Fibroblast of villous mesenchyme (primary cell): ENCODE measurements at regions not wholly inside any gene's neighbourhood (a gene's known extent, or its start where the extent isn't known, plus 50 kb on each side); places are given as distances from the start of the nearest gene placed in this dataset.

Experiments
- DNase-seq: peaks from one replicate; pipeline ENCODE4 v3.0.0-alpha.2; 2010; ENCODE audit warnings: low read depth
- H3K4me3 ChIP-seq: 2 replicates; pipeline ENCODE4 v1.5.1; 2011; ENCODE audit warnings: low read depth, mild to moderate bottlenecking, low read length
- TF ChIP-seq, protein P1 (sequence below): IDR thresholded peaks from 2 replicates; pipeline ENCODE4 v1.5.1; 2012; ENCODE audit warnings: low read depth, mild to moderate bottlenecking, low read length; ENCODE audit not compliant: insufficient read depth

DNA sequence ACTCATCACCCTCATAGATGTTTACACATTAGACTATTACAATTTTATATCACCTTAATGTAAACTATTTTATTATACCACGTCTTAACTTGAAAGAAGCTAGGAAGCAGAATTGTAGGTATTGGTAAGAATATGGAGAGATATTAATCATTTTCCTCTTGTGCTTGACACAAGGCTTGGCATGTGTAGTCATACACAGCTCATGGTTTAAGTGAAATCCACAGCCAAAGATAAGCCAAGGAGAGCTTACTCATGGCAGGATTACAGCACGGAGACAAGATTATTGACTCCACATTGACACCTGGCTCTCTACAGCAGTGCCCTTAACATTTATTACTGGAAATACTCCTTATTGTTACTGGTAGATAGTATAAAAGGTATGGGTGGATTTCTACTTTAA lies 68.4 kb upstream of the ADGRL4 start:
- H3K4me3 ChIP-seq: no peak overlapping the region
- no peak for DNase-seq
- TF ChIP-seq, protein P1, sequence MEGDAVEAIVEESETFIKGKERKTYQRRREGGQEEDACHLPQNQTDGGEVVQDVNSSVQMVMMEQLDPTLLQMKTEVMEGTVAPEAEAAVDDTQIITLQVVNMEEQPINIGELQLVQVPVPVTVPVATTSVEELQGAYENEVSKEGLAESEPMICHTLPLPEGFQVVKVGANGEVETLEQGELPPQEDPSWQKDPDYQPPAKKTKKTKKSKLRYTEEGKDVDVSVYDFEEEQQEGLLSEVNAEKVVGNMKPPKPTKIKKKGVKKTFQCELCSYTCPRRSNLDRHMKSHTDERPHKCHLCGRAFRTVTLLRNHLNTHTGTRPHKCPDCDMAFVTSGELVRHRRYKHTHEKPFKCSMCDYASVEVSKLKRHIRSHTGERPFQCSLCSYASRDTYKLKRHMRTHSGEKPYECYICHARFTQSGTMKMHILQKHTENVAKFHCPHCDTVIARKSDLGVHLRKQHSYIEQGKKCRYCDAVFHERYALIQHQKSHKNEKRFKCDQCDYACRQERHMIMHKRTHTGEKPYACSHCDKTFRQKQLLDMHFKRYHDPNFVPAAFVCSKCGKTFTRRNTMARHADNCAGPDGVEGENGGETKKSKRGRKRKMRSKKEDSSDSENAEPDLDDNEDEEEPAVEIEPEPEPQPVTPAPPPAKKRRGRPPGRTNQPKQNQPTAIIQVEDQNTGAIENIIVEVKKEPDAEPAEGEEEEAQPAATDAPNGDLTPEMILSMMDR: no peak

DNA sequence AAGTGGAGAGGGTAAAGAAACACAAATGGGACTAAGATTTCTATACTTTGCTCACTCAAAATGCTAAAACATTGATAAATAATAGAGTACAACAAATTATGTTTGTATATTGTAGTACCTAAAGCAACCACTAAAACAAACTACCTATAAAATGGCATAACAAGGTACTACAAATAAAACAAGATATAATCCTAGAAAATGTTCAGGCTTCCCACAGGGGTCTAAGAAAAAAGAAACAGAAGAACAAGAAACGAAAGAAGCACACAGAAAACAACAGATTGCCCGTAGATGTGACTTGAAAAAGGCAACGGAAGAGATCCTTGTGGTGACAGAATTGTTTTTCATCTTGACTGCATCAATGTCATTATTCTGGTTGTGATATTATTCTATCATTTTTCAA lies 63.3 kb upstream of the ADGRL4 start:
- TF ChIP-seq, protein P1: no peak
- DNase-seq: no peak

DNA sequence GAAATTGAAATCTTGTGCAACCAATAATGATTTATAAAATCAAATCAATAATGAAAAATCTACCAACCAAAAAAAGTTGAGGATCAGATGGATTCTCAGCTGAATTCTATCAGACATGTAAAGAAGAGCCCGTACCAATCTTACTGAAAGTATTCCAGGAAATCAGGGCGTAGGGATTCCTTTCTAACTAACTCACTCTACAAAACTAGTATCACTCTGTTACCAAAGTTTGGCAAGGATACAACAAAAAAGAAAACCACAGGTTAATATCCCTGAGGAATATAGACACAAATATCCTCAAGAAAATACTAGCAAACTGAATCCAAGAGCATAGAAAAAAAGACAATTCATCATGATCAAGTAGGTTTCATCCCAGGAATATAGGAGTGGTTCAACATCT lies 52.8 kb upstream of the ADGRL4 start:
- TF ChIP-seq, protein P1: no peak
- DNase-seq: no peak
- no peak overlapping the region for H3K4me3 ChIP-seq

More for the DNA sequence above, 63.3 kb upstream of the ADGRL4 start:
- no peak overlapping the region for H3K4me3 ChIP-seq
